Progenitor cell of endocrine pancreas (in vitro differentiated cells): ENCODE measurements at regions not wholly inside any gene's neighbourhood (a gene's known extent, or its start where the extent isn't known, plus 50 kb on each side); places are given as distances from the start of the nearest gene placed in this dataset.

Experiments
- DNase-seq: peaks from one replicate; pipeline ENCODE4 v3.0.0; 2021; ENCODE audit warnings: low spot score; ENCODE audit not compliant: unreplicated experiment
- H3K27ac Mint-ChIP-seq: 2 replicates; pipeline ENCODE4 v1.8.0; 2021; ENCODE audit warnings: mild to moderate bottlenecking, moderate library complexity, mixed read lengths
- H3K27me3 Mint-ChIP-seq: 2 replicates; pipeline ENCODE4 v1.8.0; 2021; ENCODE audit warnings: mixed read lengths
- H3K36me3 Mint-ChIP-seq: 2 replicates; pipeline ENCODE4 v1.8.0; 2022; ENCODE audit warnings: mixed read lengths; ENCODE audit not compliant: insufficient read depth
- H3K4me1 Mint-ChIP-seq: 2 replicates; pipeline ENCODE4 v1.8.0; 2021; ENCODE audit warnings: low read depth, mixed read lengths
- H3K4me3 Mint-ChIP-seq: 2 replicates; pipeline ENCODE4 v1.8.0; 2021; ENCODE audit warnings: low read depth, mild to moderate bottlenecking, moderate library complexity, mixed read lengths
- H3K9me3 Mint-ChIP-seq: 2 replicates; pipeline ENCODE4 v1.8.0; 2021; ENCODE audit warnings: low read depth, mixed read lengths
- CTCF ChIP-seq: fragments of 200-600 bp; sonication (generic); IDR thresholded peaks from one replicate; pipeline ENCODE4 v1.5.0; 2021; ENCODE audit warnings: antibody characterized with exemption, mild to moderate bottlenecking; ENCODE audit not compliant: unreplicated experiment

GRCh38 chr14:71395151-71395604, 487.9 kb downstream of the PCNX1 start:
- H3K27me3 Mint-ChIP-seq = no peaks in the 10 kb centered on the region
- peaks cover 19% of the 10 kb centered on the region for H3K4me1 Mint-ChIP-seq
- peaks cover 1% of the 10 kb centered on the region for H3K36me3 Mint-ChIP-seq
- no peak for TF ChIP-seq CTCF
- DNase-seq = no peak
- H3K4me3 Mint-ChIP-seq = no peak overlapping the region
- H3K9me3 Mint-ChIP-seq = no peaks in the 10 kb centered on the region
- peak overlapping the region; percentile 43 for H3K27ac Mint-ChIP-seq

- Mint-ChIP-seq H3K4me3 (no peak overlapping the region), H3K36me3 (peaks cover 1% of the 10 kb centered on the region), H3K27ac (no peak overlapping the region), H3K9me3 (no peaks in the 10 kb centered on the region), H3K4me1 (peaks cover 21% of the 10 kb centered on the region), H3K27me3 (no peaks in the 10 kb centered on the region)
- no peak for DNase-seq
- TF ChIP-seq CTCF = no peak
Measured at GRCh38 chr14:71395636-71396035, 488.4 kb downstream of the PCNX1 start.

DNA sequence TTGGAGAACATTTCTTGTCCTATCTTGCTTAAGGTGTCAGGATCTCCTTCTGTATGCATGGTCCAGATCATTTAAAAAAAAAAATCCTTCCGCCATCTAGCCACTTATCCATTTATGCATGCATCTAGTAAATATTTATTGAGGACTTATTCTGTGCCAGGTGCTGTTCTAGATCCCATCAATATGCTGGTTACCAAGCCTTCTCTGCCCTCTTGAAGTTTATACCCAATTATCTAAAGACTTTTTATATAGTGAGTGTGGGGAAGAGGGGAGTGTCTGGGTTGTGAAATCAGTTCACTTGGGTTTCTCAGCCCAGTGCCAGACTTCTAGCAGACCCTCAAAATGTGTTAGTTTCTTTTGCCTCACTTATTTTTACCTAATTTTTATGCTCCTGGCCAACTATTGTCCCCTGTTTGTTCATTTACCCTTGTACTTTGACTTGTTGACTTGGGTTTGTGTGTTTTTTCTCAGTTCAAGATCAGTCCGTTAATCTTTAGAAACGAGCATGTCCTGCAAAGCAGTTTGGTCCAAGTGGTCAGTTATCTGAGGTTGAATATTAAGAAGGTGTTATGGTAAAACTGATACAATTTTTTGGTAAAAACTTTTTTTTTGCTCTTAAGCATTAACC, 488.9 kb downstream of the PCNX1 start:
- no peak for TF ChIP-seq CTCF
- Mint-ChIP-seq H3K9me3 (no peaks in the 10 kb centered on the region), H3K27me3 (no peaks in the 10 kb centered on the region), H3K4me1 (peaks cover 24% of the 10 kb centered on the region), H3K4me3 (peak overlapping the region; percentile 12), H3K27ac (no peak overlapping the region), H3K36me3 (peaks cover 1% of the 10 kb centered on the region)
- DNase-seq = no peak

DNA sequence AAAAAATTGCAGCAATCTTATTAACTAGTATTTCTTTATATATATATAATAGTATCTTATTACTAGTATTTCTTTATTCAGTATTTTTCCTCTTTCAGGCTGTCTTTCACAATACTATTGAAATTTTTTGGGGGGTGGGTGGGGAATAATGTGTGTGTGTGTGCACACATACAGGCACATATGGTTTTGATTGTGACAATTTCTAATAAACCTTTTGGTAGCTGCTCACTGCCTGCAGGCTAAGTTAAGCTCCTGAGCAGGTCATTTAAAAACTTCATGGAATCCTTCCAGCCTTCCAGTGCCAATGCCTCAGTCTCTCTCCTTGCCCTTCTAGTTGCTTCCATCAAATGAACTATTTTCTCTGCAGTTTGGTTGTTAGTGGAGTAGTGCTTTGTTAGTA, 490.1 kb downstream of the PCNX1 start:
- peaks cover 1% of the 10 kb centered on the region for H3K36me3 Mint-ChIP-seq
- no peak overlapping the region for H3K27ac Mint-ChIP-seq
- H3K9me3 Mint-ChIP-seq = no peaks in the 10 kb centered on the region
- H3K4me1 Mint-ChIP-seq = peaks cover 24% of the 10 kb centered on the region
- H3K27me3 Mint-ChIP-seq = no peaks in the 10 kb centered on the region
- DNase-seq = no peak
- no peak overlapping the region for H3K4me3 Mint-ChIP-seq
- no peak for TF ChIP-seq CTCF

GRCh38 chr14:71398450-71398849, 491.2 kb downstream of the PCNX1 start:
- H3K4me1 Mint-ChIP-seq = peaks cover 24% of the 10 kb centered on the region
- no peak overlapping the region for H3K4me3 Mint-ChIP-seq
- no peak for DNase-seq
- H3K27ac Mint-ChIP-seq = no peak overlapping the region
- no peaks in the 10 kb centered on the region for H3K27me3 Mint-ChIP-seq
- peaks cover 1% of the 10 kb centered on the region for H3K36me3 Mint-ChIP-seq
- H3K9me3 Mint-ChIP-seq = no peaks in the 10 kb centered on the region
- TF ChIP-seq CTCF = no peak
